ENCODE measurements at regions not wholly inside any gene's neighbourhood (a gene's known extent, or its start where the extent isn't known, plus 50 kb on each side); places are given as distances from the start of the nearest gene placed in this dataset.

DNA sequence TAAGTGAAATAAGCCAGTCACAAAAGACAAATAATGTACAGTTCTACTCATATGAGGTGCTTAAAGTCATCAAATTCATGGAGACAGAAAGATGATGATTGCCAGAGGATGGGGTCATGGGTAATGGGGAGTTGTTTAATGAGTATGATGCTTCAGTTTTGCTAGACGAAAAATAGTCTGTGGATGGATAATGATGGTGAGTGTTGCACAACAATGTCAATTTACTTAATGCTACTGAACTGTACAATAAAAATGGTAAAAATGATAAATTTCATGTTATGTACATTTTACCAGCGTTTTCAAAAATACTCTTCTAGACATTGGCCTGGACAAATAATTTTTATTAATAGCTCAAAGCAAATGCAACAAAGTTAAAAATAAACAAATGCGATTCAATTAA is 118.5 kb upstream of the KYNU start:
- Mint-ChIP-seq H3K9me3 (ENCODE audit: insufficient read depth) (peaks cover 7% of the 10 kb centered on the region), H3K4me1 (no peaks in the 10 kb centered on the region), H3K4me3 (no peak overlapping the region), H3K27ac (no peak overlapping the region), H3K27me3 (peaks cover 3% of the 10 kb centered on the region)
- Histone ChIP-seq H3K27me3 (replicated peaks in 1 of 4; ENCODE audit: control extremely low read depth in 1 of 4, control insufficient read depth in 3 of 4, insufficient read depth in 4 of 4, low read length in 3 of 4) (no peaks in the 10 kb centered on the region), H2AFZ (ENCODE audit: insufficient read depth, low read depth, low read length, poor library complexity, severe bottlenecking) (no peak overlapping the region), H3K9me3 (ENCODE audit: control extremely low read depth in 1 of 3, control insufficient read depth in 2 of 3, insufficient read depth in 1 of 3, low read length in 2 of 3) (peaks cover 0 to 6% (median 5%) of the 10 kb centered on the region in 3 donors), H3K4me3 (ENCODE audit: control extremely low read depth in 1 of 5, extremely low read depth in 1 of 5, insufficient read depth in 1 of 5, low read depth in 2 of 5, low read length in 4 of 5) (no peak overlapping the region), H3K4me1 (ENCODE audit: control insufficient read depth in 2 of 2, insufficient read depth in 2 of 2, low read length in 2 of 2) (no peaks in the 10 kb centered on the region), H3K27ac (ENCODE audit: low read length in 2 of 2) (no peak overlapping the region), H3K9ac (ENCODE audit: low read length) (no peak overlapping the region), H3K79me2 (ENCODE audit: control insufficient read depth, insufficient read depth, low read length) (no peaks in the 10 kb centered on the region), H3K4me2 (replicated peaks; ENCODE audit: low read depth, low read length, poor library complexity, severe bottlenecking) (no peak overlapping the region), H4K20me1 (ENCODE audit: control insufficient read depth, insufficient read depth, low read length, poor library complexity, severe bottlenecking) (no peaks in the 10 kb centered on the region), H3K36me3 (replicated peaks in 1 of 2; ENCODE audit: control extremely low read depth in 1 of 2, control insufficient read depth in 1 of 2, extremely low read depth in 1 of 2, insufficient read depth in 2 of 2, low read length in 1 of 2) (no peaks in the 10 kb centered on the region)
- no CpG with 5 or more reads among the region's 3 CpGs for WGBS (ENCODE audit: insufficient coverage)
- DNase-seq: no peak
- TF ChIP-seq EZH2 (IDR thresholded peaks at IDR 0.05; ENCODE audit: borderline replicate concordance, insufficient read depth, low read depth, low read length, poor library complexity, severe bottlenecking): no peak
- TF ChIP-seq, protein P1, sequence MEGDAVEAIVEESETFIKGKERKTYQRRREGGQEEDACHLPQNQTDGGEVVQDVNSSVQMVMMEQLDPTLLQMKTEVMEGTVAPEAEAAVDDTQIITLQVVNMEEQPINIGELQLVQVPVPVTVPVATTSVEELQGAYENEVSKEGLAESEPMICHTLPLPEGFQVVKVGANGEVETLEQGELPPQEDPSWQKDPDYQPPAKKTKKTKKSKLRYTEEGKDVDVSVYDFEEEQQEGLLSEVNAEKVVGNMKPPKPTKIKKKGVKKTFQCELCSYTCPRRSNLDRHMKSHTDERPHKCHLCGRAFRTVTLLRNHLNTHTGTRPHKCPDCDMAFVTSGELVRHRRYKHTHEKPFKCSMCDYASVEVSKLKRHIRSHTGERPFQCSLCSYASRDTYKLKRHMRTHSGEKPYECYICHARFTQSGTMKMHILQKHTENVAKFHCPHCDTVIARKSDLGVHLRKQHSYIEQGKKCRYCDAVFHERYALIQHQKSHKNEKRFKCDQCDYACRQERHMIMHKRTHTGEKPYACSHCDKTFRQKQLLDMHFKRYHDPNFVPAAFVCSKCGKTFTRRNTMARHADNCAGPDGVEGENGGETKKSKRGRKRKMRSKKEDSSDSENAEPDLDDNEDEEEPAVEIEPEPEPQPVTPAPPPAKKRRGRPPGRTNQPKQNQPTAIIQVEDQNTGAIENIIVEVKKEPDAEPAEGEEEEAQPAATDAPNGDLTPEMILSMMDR (IDR thresholded peaks at IDR 0.05): no peak
- intact Hi-C loops (cut with micrococcal nuclease): no loop called here
- POLR2A ChIA-PET: no interaction called here
- CTCF ChIA-PET: no interaction called here
- ATAC-seq (ENCODE audit: low read depth): no peak

DNA sequence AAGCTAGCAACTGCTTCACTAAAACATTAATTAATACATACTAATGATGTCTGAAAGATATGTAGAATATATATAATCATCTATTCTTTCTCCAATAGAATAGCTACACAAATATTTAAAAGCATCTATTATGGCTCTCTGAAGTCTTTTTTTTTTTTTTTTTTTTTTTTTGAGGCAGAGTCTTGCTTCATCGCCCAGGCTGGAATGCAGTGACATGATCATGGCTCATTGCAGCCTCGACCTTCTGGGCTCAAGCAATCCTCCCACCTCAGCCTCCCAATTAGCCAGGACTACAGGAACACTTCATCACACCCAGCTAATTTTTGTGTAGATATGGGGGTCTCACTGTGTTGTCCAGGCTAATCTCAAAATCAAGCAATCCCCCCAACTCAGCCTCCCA is 120.4 kb upstream of the KYNU start:
- Histone ChIP-seq H2AFZ (ENCODE audit: insufficient read depth, low read depth, low read length, poor library complexity, severe bottlenecking) (no peak overlapping the region), H3K4me3 (ENCODE audit: control extremely low read depth in 1 of 5, extremely low read depth in 1 of 5, insufficient read depth in 1 of 5, low read depth in 2 of 5, low read length in 4 of 5) (no peak overlapping the region), H3K4me1 (ENCODE audit: control insufficient read depth in 2 of 2, insufficient read depth in 2 of 2, low read length in 2 of 2) (no peaks in the 10 kb centered on the region), H3K79me2 (ENCODE audit: control insufficient read depth, insufficient read depth, low read length) (no peaks in the 10 kb centered on the region), H3K27ac (ENCODE audit: low read length in 2 of 2) (no peak overlapping the region), H3K4me2 (replicated peaks; ENCODE audit: low read depth, low read length, poor library complexity, severe bottlenecking) (no peak overlapping the region), H3K9me3 (ENCODE audit: control extremely low read depth in 1 of 3, control insufficient read depth in 2 of 3, insufficient read depth in 1 of 3, low read length in 2 of 3) (peaks cover 0 to 5% (median 0%) of the 10 kb centered on the region in 3 donors), H3K9ac (ENCODE audit: low read length) (no peak overlapping the region), H3K36me3 (replicated peaks in 1 of 2; ENCODE audit: control extremely low read depth in 1 of 2, control insufficient read depth in 1 of 2, extremely low read depth in 1 of 2, insufficient read depth in 2 of 2, low read length in 1 of 2) (no peaks in the 10 kb centered on the region), H3K27me3 (replicated peaks in 1 of 4; ENCODE audit: control extremely low read depth in 1 of 4, control insufficient read depth in 3 of 4, insufficient read depth in 4 of 4, low read length in 3 of 4) (no peaks in the 10 kb centered on the region), H4K20me1 (ENCODE audit: control insufficient read depth, insufficient read depth, low read length, poor library complexity, severe bottlenecking) (no peaks in the 10 kb centered on the region)
- peaks cover under 1% of the 10 kb centered on the region for H3K9me3 Mint-ChIP-seq (ENCODE audit: insufficient read depth)
- CTCF ChIA-PET: interaction anchor here (0.7 kb wide), 1 partner anchor 9 kb away, joined by 3 read pairs; no protein-coding TSS in a partner anchor
- POLR2A ChIA-PET: no interaction called here
- DNase-seq (no peak), ATAC-seq (ENCODE audit: low read depth) (no peak)
- WGBS (ENCODE audit: insufficient coverage): no CpG with 5 or more reads among the region's 2 CpGs
- intact Hi-C loops (cut with micrococcal nuclease): no loop called here
- H3K27ac Mint-ChIP-seq: no peak overlapping the region
- TF ChIP-seq EZH2 (IDR thresholded peaks at IDR 0.05; ENCODE audit: borderline replicate concordance, insufficient read depth, low read depth, low read length, poor library complexity, severe bottlenecking): no peak
- TF ChIP-seq, protein P1 (IDR thresholded peaks at IDR 0.05): no peak
- H3K4me1 Mint-ChIP-seq: no peaks in the 10 kb centered on the region
- peaks cover 3% of the 10 kb centered on the region for H3K27me3 Mint-ChIP-seq
- H3K4me3 Mint-ChIP-seq: no peak overlapping the region

Data from B cell (primary cell).